Mesenchymal stem cell (in vitro differentiated cells and primary cell): ENCODE measurements at regions not wholly inside any gene's neighbourhood (a gene's known extent, or its start where the extent isn't known, plus 50 kb on each side); places are given as distances from the start of the nearest gene placed in this dataset.

ENCODE experiments used
- DNase-seq: peaks from one replicate; pipeline ENCODE4 v3.0.0-alpha.2; 2013
- H2AFZ ChIP-seq: one replicate; pipeline ENCODE4 v1.6.1; 2013; ENCODE audit warnings: low read depth, mild to moderate bottlenecking, control low read depth, inconsistent platforms, low read length, moderate library complexity
- H2AK5ac ChIP-seq: 2 replicates; pipeline ENCODE4 v1.6.1; 2013; ENCODE audit warnings: low read length, moderate library complexity, mild to moderate bottlenecking, inconsistent platforms; ENCODE audit not compliant: severe bottlenecking
- H2BK120ac ChIP-seq: one replicate; pipeline ENCODE4 v1.6.1; 2013; ENCODE audit warnings: low read depth, mild to moderate bottlenecking, inconsistent platforms, low read length, moderate library complexity
- H2BK12ac ChIP-seq, 2 experiments: one replicate each; pipeline ENCODE4 v1.6.1; 2013; ENCODE audit warnings: inconsistent platforms in 2 of 2, low read length in 2 of 2, mild to moderate bottlenecking in 2 of 2, moderate library complexity in 2 of 2, control low read depth in 1 of 2
- H2BK15ac ChIP-seq: one replicate; pipeline ENCODE4 v1.6.1; 2013; ENCODE audit warnings: mild to moderate bottlenecking, low read depth, inconsistent platforms; ENCODE audit not compliant: poor library complexity, severe bottlenecking
- H2BK5ac ChIP-seq: 2 replicates; pipeline ENCODE4 v1.6.1; 2013; ENCODE audit warnings: low read depth, mild to moderate bottlenecking, low read length, control low read depth, inconsistent platforms; ENCODE audit not compliant: poor library complexity, severe bottlenecking
- H3K14ac ChIP-seq, 2 experiments: one replicate each; pipeline ENCODE4 v1.6.1; 2013; ENCODE audit warnings: inconsistent platforms in 2 of 2, low read length in 2 of 2, control low read depth in 1 of 2, mild to moderate bottlenecking in 1 of 2, moderate library complexity in 1 of 2
- H3K18ac ChIP-seq, 2 experiments: one replicate each; pipeline ENCODE4 v1.6.1; 2013; ENCODE audit warnings: inconsistent platforms in 2 of 2, low read length in 2 of 2, control low read depth in 1 of 2, low read depth in 1 of 2, mild to moderate bottlenecking in 1 of 2
- H3K23ac ChIP-seq, 2 experiments: one replicate each; pipeline ENCODE4 v1.6.1; 2013; ENCODE audit warnings: inconsistent platforms in 2 of 2, low read length in 2 of 2, mild to moderate bottlenecking in 2 of 2, moderate library complexity in 2 of 2, control low read depth in 1 of 2
- H3K27ac ChIP-seq: 2 replicates; pipeline ENCODE4 v1.5.1; 2013; ENCODE audit warnings: mild to moderate bottlenecking, moderate library complexity, low read length, control low read depth, inconsistent platforms; ENCODE audit not compliant: poor library complexity, severe bottlenecking
- H3K27me3 ChIP-seq, 2 experiments: 2 replicates each; pipeline versions ENCODE4 v1.6.1 to v1.7.0; 2013; ENCODE audit warnings: low read length in 2 of 2, mild to moderate bottlenecking in 2 of 2, moderate library complexity in 2 of 2, control low read depth in 1 of 2, inconsistent platforms in 1 of 2; ENCODE audit not compliant: control insufficient read depth in 1 of 2, insufficient read depth in 1 of 2
- H3K36me3 ChIP-seq, 2 experiments: 2 replicates each; pipeline versions ENCODE4 v1.6.1 to v1.7.0; 2013; ENCODE audit warnings: low read length in 2 of 2, control low read depth in 1 of 2, inconsistent platforms in 1 of 2, low read depth in 1 of 2, mild to moderate bottlenecking in 1 of 2; ENCODE audit not compliant: insufficient read depth in 2 of 2, control insufficient read depth in 1 of 2
- H3K4ac ChIP-seq, 2 experiments: one replicate each; pipeline ENCODE4 v1.6.1; 2013; ENCODE audit warnings: inconsistent platforms in 2 of 2, low read length in 2 of 2, mild to moderate bottlenecking in 2 of 2, moderate library complexity in 2 of 2, control low read depth in 1 of 2, low read depth in 1 of 2
- H3K4me1 ChIP-seq: 2 replicates; pipeline ENCODE4 v1.6.1; 2013; ENCODE audit warnings: low read depth, low read length, control low read depth; ENCODE audit not compliant: control insufficient read depth, insufficient read depth
- H3K4me2 ChIP-seq: 2 replicates; pipeline ENCODE4 v1.6.1; 2013; ENCODE audit warnings: low read length, mild to moderate bottlenecking, inconsistent platforms; ENCODE audit not compliant: poor library complexity, severe bottlenecking
- H3K4me3 ChIP-seq, 2 experiments: 2 replicates each; pipeline versions ENCODE4 v1.5.1 to v1.7.0; 2013; ENCODE audit warnings: low read length in 2 of 2, mild to moderate bottlenecking in 2 of 2, control low read depth in 1 of 2, low read depth in 1 of 2; ENCODE audit not compliant: insufficient read depth in 1 of 2
- H3K79me1 ChIP-seq: replicated peaks from 2 replicates; pipeline ENCODE4 v1.6.1; 2013; ENCODE audit warnings: mild to moderate bottlenecking, control low read depth, low read length, inconsistent platforms; ENCODE audit not compliant: poor library complexity, severe bottlenecking
- H3K9ac ChIP-seq: 2 replicates; pipeline ENCODE4 v1.7.0; 2013; ENCODE audit warnings: mild to moderate bottlenecking, low read length, moderate library complexity
- H3K9me3 ChIP-seq: 2 replicates; pipeline ENCODE4 v1.7.0; 2013; ENCODE audit warnings: mild to moderate bottlenecking, low read length; ENCODE audit not compliant: control insufficient read depth
- H4K8ac ChIP-seq: one replicate; pipeline ENCODE4 v1.6.1; 2013; ENCODE audit warnings: inconsistent platforms, mild to moderate bottlenecking, low read length, moderate library complexity
- H4K91ac ChIP-seq: one replicate; pipeline ENCODE4 v1.6.1; 2013; ENCODE audit warnings: mild to moderate bottlenecking, low read length, inconsistent platforms
- WGBS: methylation state at CpG from one replicate; pipeline ENCODE4 v1.1.7; 2013; ENCODE audit warnings: mixed read lengths; 5-methylcytosine and 5-hydroxymethylcytosine counted together

- no peak overlapping the region for H4K8ac ChIP-seq
- H3K36me3 ChIP-seq: peaks cover 0 to 3% of the 10 kb centered on the region in 2 experiments
- no peak overlapping the region for H3K4ac ChIP-seq
- H3K9ac ChIP-seq: no peak overlapping the region
- H2BK5ac ChIP-seq: no peak overlapping the region
- DNase-seq: no peak
- H2BK12ac ChIP-seq: no peak overlapping the region
- H3K27me3 ChIP-seq: peaks cover 0 to 4% of the 10 kb centered on the region in 2 experiments
- H4K91ac ChIP-seq: no peak overlapping the region
- H3K23ac ChIP-seq: no peak overlapping the region
- no peaks in the 10 kb centered on the region for H3K79me1 ChIP-seq
- no peak overlapping the region for H2BK15ac ChIP-seq
- 83% methylated on average over 3 of the region's 3 CpGs for WGBS
- H3K4me3 ChIP-seq: no peak overlapping the region
- H3K14ac ChIP-seq: no peak overlapping the region
- peaks cover 9% of the 10 kb centered on the region for H3K4me1 ChIP-seq
- H3K18ac ChIP-seq: no peak overlapping the region
- no peak overlapping the region for H2AK5ac ChIP-seq
- H2BK120ac ChIP-seq: no peak overlapping the region
- no peaks in the 10 kb centered on the region for H3K9me3 ChIP-seq
- H2AFZ ChIP-seq: no peak overlapping the region
- no peak overlapping the region for H3K4me2 ChIP-seq
- peak overlapping the region; percentile 68 for H3K27ac ChIP-seq
These were observed 360.2 kb upstream of the ROPN1 start for GRCh38 chr3:124352149-124352539.

GRCh38 chr3:124353691-124354090, 361.8 kb upstream of the ROPN1 start:
- H3K18ac ChIP-seq: no peak overlapping the region
- no peak overlapping the region for H2BK12ac ChIP-seq
- no peak overlapping the region for H3K9ac ChIP-seq
- no peak overlapping the region for H3K4ac ChIP-seq
- no peak overlapping the region for H3K4me3 ChIP-seq
- no peaks in the 10 kb centered on the region for H3K36me3 ChIP-seq
- no peak overlapping the region for H3K27ac ChIP-seq
- peaks cover 0 to 7% of the 10 kb centered on the region in 2 experiments for H3K27me3 ChIP-seq
- no peak overlapping the region for H3K23ac ChIP-seq
- H3K4me2 ChIP-seq: no peak overlapping the region
- H4K91ac ChIP-seq: no peak overlapping the region
- H2BK120ac ChIP-seq: no peak overlapping the region
- peaks cover 3% of the 10 kb centered on the region for H3K4me1 ChIP-seq
- WGBS: 98% methylated on average over 2 of the region's 2 CpGs
- H2AK5ac ChIP-seq: no peak overlapping the region
- no peak for DNase-seq
- H3K9me3 ChIP-seq: no peaks in the 10 kb centered on the region
- H3K79me1 ChIP-seq: no peaks in the 10 kb centered on the region
- H3K14ac ChIP-seq: no peak overlapping the region
- no peak overlapping the region for H4K8ac ChIP-seq
- H2BK5ac ChIP-seq: no peak overlapping the region
- H2BK15ac ChIP-seq: no peak overlapping the region
- no peak overlapping the region for H2AFZ ChIP-seq

GRCh38 chr3:124354150-124354549, 362.2 kb upstream of the ROPN1 start:
- no peak for DNase-seq
- no peak overlapping the region for H3K4me2 ChIP-seq
- no peak overlapping the region for H3K18ac ChIP-seq
- H3K27ac ChIP-seq: no peak overlapping the region
- H3K4me3 ChIP-seq: no peak overlapping the region
- H2AFZ ChIP-seq: no peak overlapping the region
- H3K9me3 ChIP-seq: no peaks in the 10 kb centered on the region
- no peak overlapping the region for H2BK12ac ChIP-seq
- 90% methylated on average over 2 of the region's 2 CpGs for WGBS
- no peak overlapping the region for H3K4ac ChIP-seq
- no peak overlapping the region for H2AK5ac ChIP-seq
- H3K14ac ChIP-seq: no peak overlapping the region
- H3K9ac ChIP-seq: no peak overlapping the region
- H3K79me1 ChIP-seq: no peaks in the 10 kb centered on the region
- no peak overlapping the region for H2BK5ac ChIP-seq
- H2BK15ac ChIP-seq: no peak overlapping the region
- H4K8ac ChIP-seq: no peak overlapping the region
- H4K91ac ChIP-seq: no peak overlapping the region
- no peak overlapping the region for H3K23ac ChIP-seq
- peaks cover 0 to 7% of the 10 kb centered on the region in 2 experiments for H3K27me3 ChIP-seq
- H3K4me1 ChIP-seq: peaks cover 3% of the 10 kb centered on the region
- no peak overlapping the region for H2BK120ac ChIP-seq
- no peaks in the 10 kb centered on the region for H3K36me3 ChIP-seq

GRCh38 chr3:124358156-124358555, 366.2 kb upstream of the ROPN1 start:
- H2AK5ac ChIP-seq: no peak overlapping the region
- H3K4me1 ChIP-seq: no peaks in the 10 kb centered on the region
- H4K8ac ChIP-seq: no peak overlapping the region
- H2AFZ ChIP-seq: no peak overlapping the region
- H3K9ac ChIP-seq: no peak overlapping the region
- no peak overlapping the region for H3K23ac ChIP-seq
- no peak overlapping the region for H2BK12ac ChIP-seq
- no peak overlapping the region for H4K91ac ChIP-seq
- WGBS: 100% methylated on average over 1 of the region's 3 CpGs
- no peak overlapping the region for H3K14ac ChIP-seq
- no peak overlapping the region for H3K4me2 ChIP-seq
- H3K4me3 ChIP-seq: no peak overlapping the region
- H3K4ac ChIP-seq: no peak overlapping the region
- DNase-seq: no peak
- H3K27ac ChIP-seq: no peak overlapping the region
- H2BK5ac ChIP-seq: no peak overlapping the region
- no peak overlapping the region for H2BK120ac ChIP-seq
- no peaks in the 10 kb centered on the region for H3K36me3 ChIP-seq
- no peak overlapping the region for H2BK15ac ChIP-seq
- H3K27me3 ChIP-seq: peaks cover 0 to 7% of the 10 kb centered on the region in 2 experiments
- no peaks in the 10 kb centered on the region for H3K9me3 ChIP-seq
- H3K18ac ChIP-seq: no peak overlapping the region
- no peaks in the 10 kb centered on the region for H3K79me1 ChIP-seq
